GM21390 (cell line): ENCODE measurements at regions not wholly inside any gene's neighbourhood (a gene's known extent, or its start where the extent isn't known, plus 50 kb on each side); places are given as distances from the start of the nearest gene placed in this dataset.

ENCODE experiments used
- ATAC-seq: cut with Tn5 transposase; IDR thresholded peaks from one replicate; pipeline ENCODE4 v1.9.1; 2021; ENCODE audit not compliant: unreplicated experiment

DNA sequence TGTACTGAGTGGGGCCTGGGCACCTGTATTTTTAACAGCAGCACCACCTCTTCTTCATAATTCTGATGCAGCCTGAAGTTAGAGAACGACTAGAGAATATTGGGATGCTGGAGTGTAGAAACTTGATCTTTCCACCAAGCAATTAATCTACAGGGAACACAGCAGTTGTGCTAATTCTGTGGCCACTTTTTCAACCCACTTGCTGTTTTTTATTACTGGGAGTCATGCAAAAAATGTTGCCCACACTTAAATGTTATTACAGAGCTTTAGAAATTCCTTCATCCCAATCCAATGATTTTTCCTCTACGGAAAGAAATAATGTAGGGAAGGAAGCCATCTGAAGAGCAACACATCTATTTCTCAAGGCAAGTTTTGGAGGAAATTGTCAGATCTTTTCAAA, 190.9 kb upstream of the TUT7 start:
- ATAC-seq: no peak

DNA sequence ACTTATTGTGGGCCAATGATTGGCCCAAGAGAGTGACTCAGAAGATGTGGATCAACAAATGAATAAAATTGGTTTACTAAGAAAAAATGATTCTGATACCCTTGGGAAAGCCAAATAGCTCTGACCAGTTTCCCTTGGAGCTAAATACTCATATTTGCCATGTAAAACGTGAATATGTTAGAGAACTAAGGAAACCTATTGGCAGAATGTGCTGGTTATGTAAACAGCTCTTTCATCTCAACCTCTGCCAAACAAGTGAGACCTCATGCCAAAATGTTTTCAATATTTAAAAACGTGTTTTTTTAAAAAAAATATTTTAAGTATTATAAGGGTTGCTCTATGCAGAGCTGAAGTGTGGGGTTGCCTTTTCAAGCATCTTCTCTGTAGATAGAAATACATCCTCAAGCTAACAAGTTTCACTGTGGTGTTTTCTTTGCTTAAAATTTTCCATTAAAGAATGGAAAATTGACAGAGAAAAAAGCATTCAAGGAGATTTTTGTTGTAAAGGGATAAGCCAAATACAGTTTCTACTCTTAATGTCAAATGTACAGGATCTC, 186.9 kb upstream of the TUT7 start:
- no peak for ATAC-seq

DNA sequence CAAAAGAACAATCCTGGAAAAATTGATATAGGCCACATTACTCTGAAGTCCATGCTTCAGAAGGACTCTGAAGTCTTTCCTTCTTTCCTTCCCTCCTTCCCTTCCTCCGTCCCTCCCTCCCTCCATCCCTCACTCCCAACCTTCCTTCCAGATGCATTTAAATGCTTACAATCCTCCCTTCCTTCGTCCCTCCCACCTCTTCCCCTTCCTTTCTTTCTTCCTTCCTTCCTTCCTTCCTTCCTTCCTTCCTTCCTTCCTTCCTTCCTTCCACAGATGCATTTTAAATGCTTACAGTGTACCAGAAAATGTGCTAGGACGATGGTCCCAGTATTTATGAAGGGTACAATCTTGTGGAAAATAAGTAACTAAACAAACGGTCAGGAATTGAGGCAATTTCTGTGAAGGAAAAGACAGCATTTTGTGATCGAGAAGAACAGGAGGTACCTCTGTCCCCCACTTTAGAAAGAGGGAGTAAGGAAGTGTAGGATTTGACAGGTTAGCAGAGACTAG, 181.3 kb upstream of the TUT7 start:
- ATAC-seq: no peak

DNA sequence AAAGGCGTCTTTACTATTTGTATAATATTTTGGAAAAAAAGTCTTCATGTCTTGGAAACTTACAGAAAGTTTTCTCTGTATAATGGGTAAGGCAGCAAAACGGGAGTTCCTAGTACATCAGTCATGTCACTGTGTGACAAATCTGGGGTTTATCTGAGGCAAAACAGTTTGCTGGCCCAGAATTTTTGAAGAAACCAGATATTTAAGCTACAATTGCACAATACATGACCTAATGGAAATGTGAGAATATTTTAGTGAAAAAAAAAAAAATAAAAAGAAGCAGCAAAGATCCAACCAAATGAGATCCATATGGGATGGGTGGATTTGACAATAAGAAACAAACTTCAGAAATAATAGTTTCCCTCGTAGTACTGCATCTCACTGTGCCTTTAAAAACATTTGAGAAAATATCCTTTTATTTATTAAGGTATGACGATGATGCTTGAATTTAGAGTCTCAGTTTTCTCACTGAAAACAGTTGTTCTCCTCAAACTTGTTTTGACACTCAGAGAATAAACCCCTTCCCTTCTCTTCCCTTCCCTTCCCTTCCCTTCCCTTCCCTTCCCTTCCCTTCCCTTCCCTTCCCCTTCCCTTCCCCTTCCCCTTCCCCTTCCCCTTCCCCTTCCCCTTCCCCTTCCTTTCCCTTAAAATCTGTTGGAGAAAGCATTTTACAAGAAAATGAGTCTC, 180.5 kb upstream of the TUT7 start:
- no peak for ATAC-seq

DNA sequence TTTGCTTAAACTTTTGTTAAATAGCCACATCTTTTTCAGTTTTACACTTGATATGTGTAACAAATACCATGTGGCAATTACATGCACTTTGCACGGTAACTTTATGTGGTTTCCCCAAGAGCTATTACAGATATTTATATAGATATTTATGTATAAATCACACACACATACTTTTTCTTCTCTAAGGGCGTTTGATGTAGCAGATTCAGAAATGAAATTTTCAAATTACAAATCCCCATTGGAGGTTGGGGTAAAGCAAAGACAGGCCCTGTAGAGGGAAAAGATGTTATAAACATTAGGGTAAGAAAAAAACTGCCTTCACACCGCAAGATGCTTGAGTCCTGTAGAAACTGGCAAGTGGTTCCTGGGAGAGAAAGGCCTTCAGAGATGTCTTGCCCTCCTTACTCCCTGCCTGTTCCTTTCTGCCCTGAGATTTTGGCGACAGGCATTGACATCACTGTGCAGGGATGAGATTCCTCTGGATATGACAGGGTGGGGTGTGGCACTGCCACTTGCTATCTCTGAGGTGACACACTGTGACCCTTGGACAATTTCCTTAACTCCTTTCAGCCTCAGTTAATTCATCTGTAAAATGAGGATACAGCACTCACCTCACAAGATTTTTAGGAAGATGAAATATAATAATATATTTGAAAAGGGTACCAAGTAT, 177.9 kb upstream of the TUT7 start:
- no peak for ATAC-seq

DNA sequence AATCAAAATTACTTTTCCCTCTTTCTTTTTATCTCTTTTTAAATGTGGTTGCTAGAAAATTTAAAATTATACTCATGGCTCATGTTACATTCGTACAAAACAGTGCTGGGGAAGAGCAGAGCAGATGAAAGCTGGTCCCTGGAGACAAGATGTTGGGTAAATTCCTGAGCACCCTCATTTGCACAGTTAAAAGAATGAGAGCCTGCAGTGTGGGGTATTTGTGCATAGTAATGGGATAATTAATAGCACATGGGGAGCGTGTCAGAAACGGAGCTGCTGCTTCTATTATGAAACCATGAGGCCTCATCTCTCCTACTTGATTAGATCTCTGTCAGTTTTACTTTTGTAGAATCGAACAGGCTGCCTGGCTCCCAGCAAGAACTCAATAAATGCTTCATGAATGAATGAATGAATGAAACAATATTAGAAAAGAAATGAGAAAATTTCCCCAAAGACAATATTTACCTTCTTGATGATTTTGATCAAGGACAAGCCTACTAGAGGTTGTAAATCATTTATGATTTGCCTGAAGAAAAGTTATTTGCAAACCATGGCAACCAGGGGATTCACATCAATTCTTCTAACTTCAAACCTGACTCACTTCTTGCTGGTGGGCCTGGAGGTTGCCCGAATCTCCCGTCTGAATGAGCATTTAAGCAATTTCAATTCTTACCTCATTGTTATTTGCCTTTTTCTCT, 177.2 kb upstream of the TUT7 start:
- no peak for ATAC-seq

DNA sequence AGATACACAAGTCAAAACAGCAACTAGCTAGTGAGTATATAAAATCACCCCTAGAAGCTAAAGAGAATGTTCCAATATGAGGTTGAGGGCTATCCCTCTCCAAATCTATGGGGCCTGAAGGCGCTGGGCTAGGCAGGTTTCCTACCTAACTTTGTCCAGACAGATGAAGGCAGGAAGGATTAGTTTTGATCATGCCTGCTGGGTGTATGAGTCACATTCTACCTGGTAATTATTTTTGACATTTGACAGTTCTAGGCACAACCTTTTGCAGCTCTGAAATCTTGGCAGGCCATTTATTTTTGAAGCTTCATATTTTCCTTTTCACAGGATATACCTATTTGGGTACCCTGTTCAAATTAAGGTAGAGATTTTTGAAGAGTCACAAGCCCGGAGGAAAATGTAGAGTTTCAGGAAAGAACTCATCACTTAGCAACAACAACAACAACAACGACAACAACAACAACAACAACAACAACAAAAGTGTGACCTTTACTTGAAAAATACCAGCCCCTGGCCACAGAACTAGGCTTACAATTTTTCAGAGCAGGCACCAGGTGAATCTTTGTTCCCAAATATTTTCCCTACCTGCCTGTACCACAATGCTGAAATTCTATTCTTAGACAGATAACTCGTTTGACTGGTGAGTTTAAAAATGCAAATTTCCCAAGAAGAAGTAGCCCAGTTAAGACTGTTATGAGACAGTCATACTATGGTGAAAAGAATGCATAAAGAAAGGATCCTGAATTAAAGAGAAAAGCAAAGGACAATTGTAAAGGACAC, 175.5 kb upstream of the TUT7 start:
- ATAC-seq: no peak

DNA sequence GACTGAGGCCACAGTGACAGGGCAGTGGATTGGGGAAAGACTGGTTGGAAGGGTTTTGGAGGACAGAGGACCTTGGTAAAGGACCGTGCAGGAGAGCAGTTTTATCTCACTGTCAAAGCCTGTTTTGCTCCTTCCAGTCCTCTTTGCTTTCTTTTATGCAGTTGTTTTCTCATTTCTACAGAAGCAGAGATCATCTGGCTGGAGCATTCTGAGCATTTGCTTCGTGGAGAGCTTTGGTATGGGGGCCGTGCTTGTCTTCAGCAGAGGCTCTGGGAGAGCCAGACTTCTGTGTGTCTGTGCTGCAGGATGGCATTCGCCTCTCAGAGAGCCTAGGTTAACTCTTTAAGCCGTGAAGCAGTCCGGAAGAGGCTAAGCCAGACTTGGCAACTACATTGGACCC, 171.8 kb upstream of the TUT7 start:
- no peak for ATAC-seq

DNA sequence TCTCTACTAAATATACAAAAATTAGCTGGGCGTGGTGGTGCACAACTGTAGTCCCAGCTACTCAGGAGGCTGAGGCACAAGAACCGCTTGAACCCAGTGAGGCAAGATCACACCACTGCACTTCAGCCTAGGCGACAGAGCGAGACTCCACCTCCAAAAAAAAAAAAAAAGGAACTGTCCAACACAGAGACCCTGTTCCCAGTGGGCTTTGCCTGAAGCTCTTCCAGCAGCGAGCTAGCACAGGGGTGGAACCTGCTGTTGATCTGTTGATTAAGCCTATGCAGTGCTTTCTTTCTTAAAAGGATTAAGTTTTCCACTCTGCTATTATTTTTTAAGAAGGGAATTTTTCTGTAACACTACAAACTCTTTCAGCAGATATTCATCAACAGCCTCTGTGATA, 171.0 kb upstream of the TUT7 start:
- no peak for ATAC-seq

DNA sequence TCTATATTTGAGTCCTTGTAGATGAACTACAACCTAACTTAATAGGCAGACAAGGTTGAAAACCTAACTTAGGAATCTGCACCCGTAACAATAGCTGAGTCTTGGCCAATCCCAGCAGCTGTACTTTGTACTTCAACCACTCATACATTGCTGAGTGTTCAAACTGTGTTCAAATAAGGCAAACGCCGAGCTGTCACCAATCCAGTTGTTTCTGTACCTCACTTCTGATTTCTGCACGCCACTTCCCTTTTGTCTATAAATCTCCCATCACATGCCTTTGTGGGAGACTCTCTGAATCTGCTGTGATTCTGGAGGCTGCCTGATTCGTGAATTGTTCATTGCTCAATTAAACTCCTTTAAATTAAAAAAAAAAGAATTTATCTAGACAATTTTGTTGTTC, 167.8 kb upstream of the TUT7 start:
- no peak for ATAC-seq

DNA sequence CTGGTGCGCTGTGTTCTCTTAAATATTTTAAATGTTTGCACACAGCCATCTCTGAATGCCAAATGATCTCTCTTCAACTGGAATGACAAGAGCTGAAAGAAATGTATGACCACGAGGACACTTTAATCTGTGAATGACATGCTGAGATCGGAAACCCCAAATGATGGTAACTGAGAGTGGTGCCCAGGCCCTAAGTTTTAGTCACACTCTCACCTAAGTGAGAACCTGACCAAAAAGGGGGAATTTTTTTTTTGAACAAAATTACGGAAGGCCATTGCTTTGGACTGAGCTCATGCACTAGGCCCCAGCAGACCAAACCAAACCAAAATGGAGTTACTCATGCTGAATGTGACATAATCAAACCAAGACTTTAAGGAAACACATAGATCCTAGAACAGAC, 167.1 kb upstream of the TUT7 start:
- no peak for ATAC-seq

DNA sequence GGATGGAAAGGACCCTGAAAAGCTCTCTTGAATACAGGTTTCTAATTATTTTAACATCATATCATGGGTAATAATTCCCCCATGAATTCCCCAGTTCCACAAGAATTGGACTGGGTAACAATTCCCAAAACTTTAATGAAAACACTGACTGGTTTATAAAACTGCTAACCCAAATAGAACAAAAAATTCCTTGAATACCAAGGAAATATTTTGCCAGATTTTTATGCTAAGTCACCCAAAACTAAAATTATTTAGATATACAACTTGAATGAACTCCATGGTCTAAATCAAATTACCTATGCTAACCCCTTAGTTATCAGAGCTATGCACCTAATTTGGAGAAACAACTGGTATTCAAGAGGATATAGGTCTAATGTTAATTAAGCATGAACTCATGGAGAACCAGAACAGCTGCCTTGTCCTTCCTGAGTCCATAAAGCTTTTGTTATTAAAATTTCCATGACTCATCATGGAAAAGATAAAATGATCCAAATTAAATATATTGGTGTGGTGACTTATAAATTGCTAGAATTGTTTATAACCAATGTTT, 164.9 kb upstream of the TUT7 start:
- ATAC-seq: no peak

DNA sequence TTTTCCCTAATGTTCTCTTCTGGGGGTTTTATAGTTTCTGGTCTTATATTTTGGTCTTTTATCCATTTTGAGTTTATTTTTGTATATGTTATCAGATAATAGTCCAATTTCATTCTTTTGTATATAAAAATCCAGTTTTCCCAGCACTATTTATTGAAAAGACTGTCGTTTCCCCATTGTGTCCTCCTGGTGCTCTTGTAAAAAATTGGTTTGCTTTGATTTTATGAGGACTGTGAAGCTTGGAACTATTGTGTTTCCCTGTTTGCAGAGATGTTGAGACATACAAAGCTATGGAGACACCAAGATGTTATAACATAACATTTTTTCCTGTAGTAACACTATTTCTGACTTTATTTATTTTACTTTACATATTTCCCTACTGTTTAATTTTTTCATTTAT, 163.3 kb upstream of the TUT7 start:
- no peak for ATAC-seq

DNA sequence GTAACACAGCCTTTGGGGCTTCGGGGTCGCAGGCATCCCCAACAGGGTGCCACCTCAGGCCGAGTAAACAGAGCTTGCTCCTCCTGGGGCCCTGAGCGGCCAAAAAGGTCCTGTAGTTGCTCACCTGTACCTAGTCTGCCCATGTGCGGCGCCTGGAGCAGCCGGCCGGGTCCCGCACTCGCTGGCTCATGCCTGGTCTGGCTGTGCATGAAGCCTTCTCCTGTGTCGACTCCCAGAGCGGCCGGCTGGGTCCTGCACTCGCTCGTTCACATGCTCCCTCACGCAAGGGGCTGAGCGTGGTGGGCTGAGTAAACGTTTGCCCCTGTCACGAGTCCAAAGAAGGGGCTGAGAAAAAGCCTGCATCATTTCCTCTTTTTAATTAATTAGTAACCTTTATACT, 162.4 kb upstream of the TUT7 start:
- ATAC-seq: no peak

DNA sequence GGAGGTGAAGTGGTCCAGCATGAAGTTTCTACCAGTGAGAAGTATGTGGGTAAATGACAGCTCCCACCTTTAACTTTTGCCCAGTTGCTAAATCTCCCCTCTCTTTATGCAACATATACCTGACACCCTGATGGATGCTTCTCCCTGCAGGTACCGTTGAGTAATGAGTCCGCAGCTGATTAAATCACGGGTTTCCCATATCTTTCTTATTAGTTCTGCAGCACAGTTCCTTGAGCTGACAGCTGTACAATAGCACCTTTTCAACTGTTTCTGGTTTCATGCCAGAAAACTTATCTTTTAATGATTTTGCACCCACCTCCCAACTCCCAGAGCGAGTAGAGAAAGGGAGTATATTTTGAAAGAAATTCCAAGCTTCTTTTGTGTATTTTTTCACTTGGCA, 161.0 kb upstream of the TUT7 start:
- ATAC-seq: no peak

DNA sequence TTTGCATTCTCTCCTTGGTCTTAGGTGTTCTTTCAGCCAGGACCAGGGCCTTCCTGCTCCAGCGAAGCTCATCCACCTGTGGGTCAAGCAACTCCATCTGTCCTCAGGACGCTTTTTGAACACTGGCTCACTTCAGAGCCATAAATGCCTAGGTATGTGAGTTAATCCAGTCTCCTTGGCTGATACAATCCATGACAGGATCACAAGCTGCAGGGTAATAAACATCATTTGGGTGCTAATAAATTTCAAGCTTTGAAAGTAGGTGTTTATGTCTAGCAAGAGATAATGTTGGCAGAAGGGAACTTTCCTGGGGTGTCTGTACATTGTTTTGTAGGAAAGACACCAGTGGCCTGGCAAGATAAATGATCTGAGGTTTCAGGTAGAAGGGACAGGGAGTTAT, 159.2 kb upstream of the TUT7 start:
- ATAC-seq: no peak

DNA sequence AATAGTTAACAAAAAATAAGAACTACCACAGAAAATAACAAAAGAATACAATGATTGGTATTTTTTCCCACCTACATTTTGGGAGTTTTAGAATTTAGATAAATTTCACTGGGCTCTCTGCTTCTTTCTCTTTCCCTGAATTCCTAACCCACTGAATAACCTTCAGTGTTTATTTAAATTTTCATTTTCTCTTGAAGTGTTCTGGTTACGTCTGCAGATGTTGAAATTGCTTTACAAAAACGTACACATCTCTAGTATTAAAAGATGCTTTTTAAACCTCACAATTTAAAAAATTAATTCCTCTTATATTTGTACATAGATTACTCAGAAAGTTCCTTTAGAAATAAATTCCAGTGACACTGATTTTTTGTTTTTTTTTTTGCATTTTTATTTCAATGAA, 158.7 kb upstream of the TUT7 start:
- ATAC-seq: no peak

DNA sequence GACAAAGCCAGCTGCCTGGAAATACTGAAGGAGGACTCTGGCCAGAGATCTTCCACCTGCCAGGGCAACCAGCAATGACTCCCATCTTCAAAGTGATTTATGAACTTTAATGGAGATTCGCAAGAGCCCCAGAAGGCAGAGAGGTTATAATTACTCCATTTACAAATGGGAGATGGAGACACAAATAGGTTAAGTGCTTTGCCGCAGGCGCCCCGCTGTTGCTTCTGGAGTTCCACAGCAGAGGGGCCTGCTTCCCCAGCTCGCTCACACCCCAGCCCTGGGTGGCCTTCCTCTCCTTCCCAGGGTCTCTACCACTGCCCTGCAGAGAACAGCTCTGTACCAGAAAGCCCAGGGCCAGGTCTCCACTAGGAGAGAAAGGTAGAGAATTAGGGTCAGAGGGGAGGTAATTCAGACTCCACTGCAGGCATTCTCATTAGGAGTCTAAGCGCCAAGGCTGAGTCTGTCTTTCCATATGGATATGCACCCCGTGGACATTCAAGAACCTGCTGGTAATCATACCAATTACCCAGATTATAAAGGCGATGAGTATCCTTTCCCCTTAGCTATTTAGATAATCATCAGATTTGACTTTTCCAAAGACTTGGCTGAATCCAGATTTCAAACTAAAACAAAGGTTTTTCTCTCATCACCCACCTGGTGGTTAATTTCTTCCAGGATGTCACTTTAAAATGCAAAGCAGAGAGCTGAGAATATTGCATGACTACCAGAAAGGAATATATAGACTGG, 157.6 kb upstream of the TUT7 start:
- no peak for ATAC-seq

DNA sequence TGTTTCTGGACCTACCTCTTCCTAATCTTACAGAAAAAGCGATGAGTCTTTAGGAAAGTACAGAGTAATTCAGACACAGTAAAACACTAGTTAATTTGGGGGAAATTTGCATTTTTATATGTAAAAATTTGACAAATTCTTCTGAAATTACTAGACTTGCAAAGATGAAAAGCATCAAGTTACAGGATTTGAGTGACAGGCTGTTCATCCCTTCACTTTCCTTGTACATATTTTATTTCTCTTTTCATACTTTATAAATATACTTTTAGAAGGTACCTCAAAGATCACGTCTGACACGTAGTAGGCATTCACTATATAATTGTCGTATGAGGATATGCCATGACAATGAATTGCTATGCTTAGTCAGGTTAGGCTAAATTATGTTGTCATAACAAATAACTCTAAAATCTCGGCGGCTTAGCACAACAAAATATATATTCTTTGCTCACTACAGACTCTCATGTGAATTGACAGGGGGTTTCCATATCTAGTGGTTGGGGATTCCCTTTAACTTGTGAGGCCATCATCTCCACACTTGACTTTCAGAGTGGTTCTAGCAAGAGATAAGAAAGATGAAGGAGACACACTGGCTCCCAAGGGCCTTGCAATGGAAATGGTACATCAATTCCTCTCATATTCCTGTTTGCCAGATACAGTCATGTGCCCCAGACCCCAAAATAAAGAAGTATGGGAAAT, 154.1 kb upstream of the TUT7 start:
- ATAC-seq: no peak

DNA sequence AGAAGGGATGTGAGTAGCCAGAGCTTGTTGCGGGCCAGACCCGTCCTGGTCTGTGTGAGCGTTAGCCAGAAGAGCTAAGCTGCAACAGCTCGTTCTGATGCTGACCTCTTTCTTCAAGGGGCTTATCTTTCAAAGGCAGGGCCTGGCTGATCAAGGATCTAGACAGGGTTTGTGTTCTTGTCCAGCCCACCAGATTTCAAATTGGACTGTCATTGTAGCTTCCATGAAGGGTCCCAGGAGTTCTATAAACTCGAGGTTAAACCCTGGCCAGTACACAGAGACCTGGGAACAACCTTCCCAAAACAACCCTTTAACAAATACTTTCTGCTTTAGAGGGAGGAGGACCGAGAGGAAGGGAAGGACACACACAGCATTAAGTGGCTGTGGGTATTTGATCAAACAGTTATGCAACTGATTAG, 153.0 kb upstream of the TUT7 start:
- ATAC-seq: no peak
